ENCODE measurements at regions not wholly inside any gene's neighbourhood (a gene's known extent, or its start where the extent isn't known, plus 50 kb on each side); places are given as distances from the start of the nearest gene placed in this dataset.

GRCh38 chr1:109818271-109818987 lies 54.7 kb upstream of the EPS8L3 start:
- H3K9me3 ChIP-seq (ENCODE audit: control insufficient read depth, low read length), result peaks cover 14% of the 10 kb centered on the region
- no peak overlapping the region for H3K27ac ChIP-seq (ENCODE audit: low read depth, low read length, severe bottlenecking)
- WGBS, 2 experiments (ENCODE audit: insufficient coverage in 2 of 2), result 88 to 94% methylated on average over 4 of the region's 6 CpGs
- H3K4me1 ChIP-seq (ENCODE audit: control insufficient read depth, insufficient read depth, low read length, poor library complexity, severe bottlenecking), result peaks cover 12% of the 10 kb centered on the region
- no peaks in the 10 kb centered on the region for H3K36me3 ChIP-seq (ENCODE audit: control insufficient read depth, insufficient read depth, low read length)
- no peak overlapping the region for H3K4me3 ChIP-seq (ENCODE audit: extremely low read depth, insufficient read depth, low read length, poor library complexity, severe bottlenecking)

DNA sequence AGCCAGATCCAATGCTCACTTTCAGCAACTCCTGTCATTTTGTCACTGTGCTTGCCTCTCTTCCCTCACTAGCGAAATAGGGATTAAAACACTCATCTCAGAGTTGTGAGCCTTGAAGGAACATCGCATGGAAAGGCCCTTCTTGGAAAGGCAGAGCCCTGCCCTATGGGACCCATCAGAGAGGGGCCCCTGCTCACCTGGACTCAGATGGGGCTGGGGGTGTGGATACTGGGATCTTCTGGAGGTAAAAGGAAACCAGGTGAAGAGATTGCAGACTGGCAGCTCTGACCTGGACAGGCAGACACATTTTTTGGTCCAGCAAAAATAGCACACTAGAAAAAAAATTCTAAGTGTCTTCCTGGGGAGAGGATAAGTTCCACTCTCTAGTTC lies 54.2 kb upstream of the EPS8L3 start:
- 90 to 100% methylated on average over 2 of the region's 2 CpGs for WGBS, 2 experiments (ENCODE audit: insufficient coverage in 2 of 2)
- Histone ChIP-seq H3K36me3 (ENCODE audit: control insufficient read depth, insufficient read depth, low read length) (no peaks in the 10 kb centered on the region), H3K4me1 (ENCODE audit: control insufficient read depth, insufficient read depth, low read length, poor library complexity, severe bottlenecking) (peaks cover 12% of the 10 kb centered on the region), H3K4me3 (ENCODE audit: extremely low read depth, insufficient read depth, low read length, poor library complexity, severe bottlenecking) (no peak overlapping the region), H3K27ac (ENCODE audit: low read depth, low read length, severe bottlenecking) (no peak overlapping the region), H3K9me3 (ENCODE audit: control insufficient read depth, low read length) (peaks cover 14% of the 10 kb centered on the region)

GRCh38 chr1:109816975-109817535 lies 53.3 kb upstream of the EPS8L3 start:
- H3K27ac ChIP-seq (ENCODE audit: low read depth, low read length, severe bottlenecking), result no peak overlapping the region
- peaks cover 14% of the 10 kb centered on the region for H3K9me3 ChIP-seq (ENCODE audit: control insufficient read depth, low read length)
- H3K4me3 ChIP-seq (ENCODE audit: extremely low read depth, insufficient read depth, low read length, poor library complexity, severe bottlenecking), result no peak overlapping the region
- peaks cover 7% of the 10 kb centered on the region for H3K4me1 ChIP-seq (ENCODE audit: control insufficient read depth, insufficient read depth, low read length, poor library complexity, severe bottlenecking)
- WGBS, 2 experiments (ENCODE audit: insufficient coverage in 2 of 2), result 94 to 97% methylated on average over 3 to 4 of the region's 4 CpGs
- H3K36me3 ChIP-seq (ENCODE audit: control insufficient read depth, insufficient read depth, low read length), result no peaks in the 10 kb centered on the region

DNA sequence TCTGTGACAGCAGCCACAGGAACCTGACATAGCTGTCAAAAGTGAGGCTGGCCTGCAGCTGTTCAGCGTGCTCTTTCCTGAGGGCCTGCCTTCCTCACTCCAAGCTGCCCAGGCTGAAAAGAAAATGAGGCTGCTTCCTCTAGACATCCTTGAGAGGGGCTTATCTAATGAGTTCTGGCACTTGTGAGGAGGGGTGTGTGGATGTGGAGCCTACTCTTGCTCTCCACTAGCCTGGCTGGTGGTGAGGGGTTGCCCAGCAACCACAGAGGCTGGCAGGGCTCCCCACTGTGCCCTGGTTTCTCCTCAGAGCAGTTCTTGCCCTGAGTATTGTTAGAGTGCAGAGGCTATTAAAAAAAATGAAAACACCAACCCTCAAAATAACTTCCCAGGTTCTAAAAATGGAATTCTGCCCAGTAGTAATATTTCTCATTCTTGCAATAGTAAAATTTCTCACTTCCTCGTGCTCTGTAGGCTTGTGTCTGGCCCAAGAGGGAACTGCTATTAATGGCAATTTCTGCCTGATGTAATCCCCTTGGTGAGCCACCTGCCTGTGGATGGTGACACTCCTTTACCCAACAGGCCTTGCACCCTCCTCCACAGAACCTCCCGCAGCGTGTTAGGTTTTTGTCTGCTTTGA lies 52.6 kb upstream of the EPS8L3 start:
- Histone ChIP-seq H3K27ac (ENCODE audit: low read depth, low read length, severe bottlenecking) (no peak overlapping the region), H3K4me3 (ENCODE audit: extremely low read depth, insufficient read depth, low read length, poor library complexity, severe bottlenecking) (no peak overlapping the region), H3K36me3 (ENCODE audit: control insufficient read depth, insufficient read depth, low read length) (no peaks in the 10 kb centered on the region), H3K9me3 (ENCODE audit: control insufficient read depth, low read length) (peaks cover 14% of the 10 kb centered on the region), H3K4me1 (ENCODE audit: control insufficient read depth, insufficient read depth, low read length, poor library complexity, severe bottlenecking) (no peaks in the 10 kb centered on the region)
- WGBS, 2 experiments (ENCODE audit: insufficient coverage in 2 of 2), result 66 to 67% methylated on average over 1 to 2 of the region's 4 CpGs

- WGBS, 2 experiments (ENCODE audit: insufficient coverage in 2 of 2), result 87 to 92% methylated on average over 3 of the region's 3 CpGs
- Histone ChIP-seq H3K4me1 (ENCODE audit: control insufficient read depth, insufficient read depth, low read length, poor library complexity, severe bottlenecking) (no peaks in the 10 kb centered on the region), H3K27ac (ENCODE audit: low read depth, low read length, severe bottlenecking) (no peak overlapping the region), H3K36me3 (ENCODE audit: control insufficient read depth, insufficient read depth, low read length) (no peaks in the 10 kb centered on the region), H3K9me3 (ENCODE audit: control insufficient read depth, low read length) (peaks cover 14% of the 10 kb centered on the region), H3K4me3 (ENCODE audit: extremely low read depth, insufficient read depth, low read length, poor library complexity, severe bottlenecking) (no peak overlapping the region)
Observed at GRCh38 chr1:109815809-109816174, 52.1 kb upstream of the EPS8L3 start.

GRCh38 chr1:109814993-109815786 lies 51.5 kb upstream of the EPS8L3 start:
- 89 to 97% methylated on average over 4 to 6 of the region's 8 CpGs for WGBS, 2 experiments (ENCODE audit: insufficient coverage in 2 of 2)
- Histone ChIP-seq H3K36me3 (ENCODE audit: control insufficient read depth, insufficient read depth, low read length) (no peaks in the 10 kb centered on the region), H3K27ac (ENCODE audit: low read depth, low read length, severe bottlenecking) (no peak overlapping the region), H3K9me3 (ENCODE audit: control insufficient read depth, low read length) (peaks cover 14% of the 10 kb centered on the region), H3K4me1 (ENCODE audit: control insufficient read depth, insufficient read depth, low read length, poor library complexity, severe bottlenecking) (no peaks in the 10 kb centered on the region), H3K4me3 (ENCODE audit: extremely low read depth, insufficient read depth, low read length, poor library complexity, severe bottlenecking) (no peak overlapping the region)

- Histone ChIP-seq H3K4me1 (ENCODE audit: control insufficient read depth, insufficient read depth, low read length, poor library complexity, severe bottlenecking) (no peaks in the 10 kb centered on the region), H3K9me3 (ENCODE audit: control insufficient read depth, low read length) (peaks cover 14% of the 10 kb centered on the region), H3K4me3 (ENCODE audit: extremely low read depth, insufficient read depth, low read length, poor library complexity, severe bottlenecking) (no peak overlapping the region), H3K36me3 (ENCODE audit: control insufficient read depth, insufficient read depth, low read length) (no peaks in the 10 kb centered on the region), H3K27ac (ENCODE audit: low read depth, low read length, severe bottlenecking) (no peak overlapping the region)
- WGBS, 2 experiments (ENCODE audit: insufficient coverage in 2 of 2), result 84 to 100% methylated on average over 2 to 3 of the region's 5 CpGs
Observed at GRCh38 chr1:109814223-109814622, 50.5 kb upstream of the EPS8L3 start.
